ENCODE measurements at regions not wholly inside any gene's neighbourhood (a gene's known extent, or its start where the extent isn't known, plus 50 kb on each side); places are given as distances from the start of the nearest gene placed in this dataset.

- H3K27me3 Mint-ChIP-seq: peaks cover 7% of the 10 kb centered on the region
- no peak overlapping the region for H3K27ac Mint-ChIP-seq
- no peaks in the 10 kb centered on the region for H3K9me3 Mint-ChIP-seq
- H3K4me1 Mint-ChIP-seq: no peaks in the 10 kb centered on the region
- H3K4me3 Mint-ChIP-seq: no peak overlapping the region
- no peak for DNase-seq
- ChIA-PET POLR2A (no interaction called here), CTCF (interaction anchor here (0.7 kb wide), 1 partner anchor 39 kb away, joined by 4 read pairs; no protein-coding TSS in a partner anchor)
- no peaks in the 10 kb centered on the region for H3K36me3 Mint-ChIP-seq (ENCODE audit: low read depth)
These were observed 223.2 kb downstream of the SH2D4B start for GRCh38 chr10:80760914-80761371.

GRCh38 chr10:80767963-80768362 is 230.3 kb downstream of the SH2D4B start:
- Mint-ChIP-seq H3K4me1 (no peaks in the 10 kb centered on the region), H3K9me3 (no peaks in the 10 kb centered on the region), H3K27ac (no peak overlapping the region), H3K27me3 (peaks cover 6% of the 10 kb centered on the region), H3K36me3 (ENCODE audit: low read depth) (no peaks in the 10 kb centered on the region), H3K4me3 (no peak overlapping the region)
- CTCF ChIA-PET: interaction anchor here (0.7 kb wide), 1 partner anchor 31 kb away, joined by 3 read pairs; no protein-coding TSS in a partner anchor
- POLR2A ChIA-PET: no interaction called here
- no peak for DNase-seq

- POLR2A ChIA-PET: no interaction called here
- Mint-ChIP-seq H3K4me1 (no peaks in the 10 kb centered on the region), H3K4me3 (no peak overlapping the region), H3K27me3 (peaks cover 6% of the 10 kb centered on the region), H3K9me3 (no peaks in the 10 kb centered on the region), H3K36me3 (ENCODE audit: low read depth) (no peaks in the 10 kb centered on the region), H3K27ac (no peak overlapping the region)
- no peak for DNase-seq
- CTCF ChIA-PET: no interaction called here
These were observed 232.0 kb downstream of the SH2D4B start for GRCh38 chr10:80769700-80770160.

GRCh38 chr10:80770239-80770638 is 232.5 kb downstream of the SH2D4B start:
- Mint-ChIP-seq H3K9me3 (no peaks in the 10 kb centered on the region), H3K27ac (no peak overlapping the region), H3K4me3 (no peak overlapping the region), H3K4me1 (no peaks in the 10 kb centered on the region), H3K27me3 (peaks cover 6% of the 10 kb centered on the region), H3K36me3 (ENCODE audit: low read depth) (no peaks in the 10 kb centered on the region)
- no peak for DNase-seq
- ChIA-PET CTCF (no interaction called here), POLR2A (no interaction called here)

GRCh38 chr10:80771285-80771684 is 233.6 kb downstream of the SH2D4B start:
- Mint-ChIP-seq H3K4me1 (no peaks in the 10 kb centered on the region), H3K9me3 (no peaks in the 10 kb centered on the region), H3K36me3 (ENCODE audit: low read depth) (no peaks in the 10 kb centered on the region), H3K27me3 (peaks cover 2% of the 10 kb centered on the region), H3K27ac (no peak overlapping the region), H3K4me3 (no peak overlapping the region)
- ChIA-PET POLR2A (no interaction called here), CTCF (no interaction called here)
- DNase-seq: no peak

GRCh38 chr10:80771902-80772555 is 234.3 kb downstream of the SH2D4B start:
- ChIA-PET CTCF (no interaction called here), POLR2A (no interaction called here)
- Mint-ChIP-seq H3K27ac (no peak overlapping the region), H3K36me3 (ENCODE audit: low read depth) (no peaks in the 10 kb centered on the region), H3K4me1 (no peaks in the 10 kb centered on the region), H3K9me3 (no peaks in the 10 kb centered on the region), H3K27me3 (peaks cover under 1% of the 10 kb centered on the region), H3K4me3 (no peak overlapping the region)
- DNase-seq: no peak

GRCh38 chr10:80772596-80772995 is 234.9 kb downstream of the SH2D4B start:
- no peak overlapping the region for H3K27ac Mint-ChIP-seq
- H3K27me3 Mint-ChIP-seq: no peaks in the 10 kb centered on the region
- H3K9me3 Mint-ChIP-seq: no peaks in the 10 kb centered on the region
- no peaks in the 10 kb centered on the region for H3K36me3 Mint-ChIP-seq (ENCODE audit: low read depth)
- no peak overlapping the region for H3K4me3 Mint-ChIP-seq
- H3K4me1 Mint-ChIP-seq: no peaks in the 10 kb centered on the region
- ChIA-PET POLR2A (no interaction called here), CTCF (no interaction called here)
- DNase-seq: no peak

- Mint-ChIP-seq H3K27me3 (peaks cover 6% of the 10 kb centered on the region), H3K27ac (no peak overlapping the region), H3K9me3 (no peaks in the 10 kb centered on the region), H3K36me3 (ENCODE audit: low read depth) (no peaks in the 10 kb centered on the region), H3K4me1 (no peaks in the 10 kb centered on the region), H3K4me3 (no peak overlapping the region)
- ChIA-PET POLR2A (no interaction called here), CTCF (no interaction called here)
- DNase-seq: no peak
These were observed 247.0 kb downstream of the SH2D4B start for GRCh38 chr10:80784695-80785094.

GRCh38 chr10:80786322-80786721 is 248.6 kb downstream of the SH2D4B start:
- peaks cover 4% of the 10 kb centered on the region for H3K27me3 Mint-ChIP-seq
- H3K4me3 Mint-ChIP-seq: no peak overlapping the region
- no peak overlapping the region for H3K27ac Mint-ChIP-seq
- ChIA-PET CTCF (no interaction called here), POLR2A (no interaction called here)
- no peak for DNase-seq
- no peaks in the 10 kb centered on the region for H3K9me3 Mint-ChIP-seq
- H3K4me1 Mint-ChIP-seq: no peaks in the 10 kb centered on the region
- H3K36me3 Mint-ChIP-seq (ENCODE audit: low read depth): no peaks in the 10 kb centered on the region

GRCh38 chr10:80787952-80788351 is 250.2 kb downstream of the SH2D4B start:
- POLR2A ChIA-PET: no interaction called here
- Mint-ChIP-seq H3K27me3 (peaks cover 1% of the 10 kb centered on the region), H3K27ac (no peak overlapping the region), H3K4me1 (no peaks in the 10 kb centered on the region), H3K36me3 (ENCODE audit: low read depth) (no peaks in the 10 kb centered on the region), H3K4me3 (no peak overlapping the region), H3K9me3 (no peaks in the 10 kb centered on the region)
- no peak for DNase-seq
- CTCF ChIA-PET: no interaction called here

- POLR2A ChIA-PET: no interaction called here
- peaks cover 2% of the 10 kb centered on the region for H3K27me3 Mint-ChIP-seq
- no peak overlapping the region for H3K27ac Mint-ChIP-seq
- no peaks in the 10 kb centered on the region for H3K36me3 Mint-ChIP-seq (ENCODE audit: low read depth)
- DNase-seq: no peak
- H3K9me3 Mint-ChIP-seq: no peaks in the 10 kb centered on the region
- CTCF ChIA-PET: no interaction called here
- H3K4me1 Mint-ChIP-seq: no peaks in the 10 kb centered on the region
- no peak overlapping the region for H3K4me3 Mint-ChIP-seq
These were observed 257.3 kb downstream of the SH2D4B start for GRCh38 chr10:80794994-80795393.

GRCh38 chr10:80805343-80806020 is 267.8 kb downstream of the SH2D4B start:
- H3K4me1 Mint-ChIP-seq: no peaks in the 10 kb centered on the region
- no peak for DNase-seq
- ChIA-PET CTCF (no interaction called here), POLR2A (no interaction called here)
- no peak overlapping the region for H3K27ac Mint-ChIP-seq
- no peaks in the 10 kb centered on the region for H3K27me3 Mint-ChIP-seq
- H3K4me3 Mint-ChIP-seq: no peak overlapping the region
- H3K9me3 Mint-ChIP-seq: no peaks in the 10 kb centered on the region
- H3K36me3 Mint-ChIP-seq (ENCODE audit: low read depth): no peaks in the 10 kb centered on the region

GRCh38 chr10:80814147-80814652 is 276.5 kb downstream of the SH2D4B start:
- H3K4me3 Mint-ChIP-seq: no peak overlapping the region
- H3K4me1 Mint-ChIP-seq: no peaks in the 10 kb centered on the region
- no peak for DNase-seq
- CTCF ChIA-PET: no interaction called here
- peaks cover 10% of the 10 kb centered on the region for H3K9me3 Mint-ChIP-seq
- POLR2A ChIA-PET: no interaction called here
- H3K36me3 Mint-ChIP-seq (ENCODE audit: low read depth): no peaks in the 10 kb centered on the region
- peaks cover 1% of the 10 kb centered on the region for H3K27me3 Mint-ChIP-seq
- H3K27ac Mint-ChIP-seq: no peak overlapping the region

- CTCF ChIA-PET: no interaction called here
- Mint-ChIP-seq H3K4me3 (no peak overlapping the region), H3K27me3 (no peaks in the 10 kb centered on the region), H3K36me3 (ENCODE audit: low read depth) (no peaks in the 10 kb centered on the region), H3K27ac (no peak overlapping the region), H3K9me3 (peaks cover 19% of the 10 kb centered on the region), H3K4me1 (no peaks in the 10 kb centered on the region)
- POLR2A ChIA-PET: interaction anchor here (0.6 kb wide), 1 partner anchor 286 kb away, joined by 3 read pairs; no protein-coding TSS in a partner anchor
- no peak for DNase-seq
These were observed 291.4 kb downstream of the SH2D4B start for GRCh38 chr10:80829151-80829550.
